ENCODE measurements at regions not wholly inside any gene's neighbourhood (a gene's known extent, or its start where the extent isn't known, plus 50 kb on each side); places are given as distances from the start of the nearest gene placed in this dataset.

GRCh38 chr9:73799446-73799845 is 647.8 kb downstream of the ANXA1 start:
- DNase-seq (ENCODE audit: low read depth), result no peak
- no peak overlapping the region for H3K4me3 ChIP-seq (ENCODE audit: low read depth, low read length)
- no peak for TF ChIP-seq CTCF (conservative IDR thresholded peaks at IDR 0.05; ENCODE audit: low read depth, low read length)

GRCh38 chr9:73805111-73805510 is 653.4 kb downstream of the ANXA1 start:
- no peak for DNase-seq (ENCODE audit: low read depth)
- no peak for TF ChIP-seq CTCF (conservative IDR thresholded peaks at IDR 0.05; ENCODE audit: low read depth, low read length)
- H3K4me3 ChIP-seq (ENCODE audit: low read depth, low read length), result no peak overlapping the region

- no peak for TF ChIP-seq CTCF (conservative IDR thresholded peaks at IDR 0.05; ENCODE audit: low read depth, low read length)
- H3K4me3 ChIP-seq (ENCODE audit: low read depth, low read length), result no peak overlapping the region
- no peak for DNase-seq (ENCODE audit: low read depth)
These were observed 654.3 kb downstream of the ANXA1 start for GRCh38 chr9:73805853-73806458.

- H3K4me3 ChIP-seq (ENCODE audit: low read depth, low read length), result no peak overlapping the region
- DNase-seq (ENCODE audit: low read depth), result no peak
- TF ChIP-seq CTCF (conservative IDR thresholded peaks at IDR 0.05; ENCODE audit: low read depth, low read length), result no peak
These were observed 655.2 kb downstream of the ANXA1 start for GRCh38 chr9:73806876-73807275.

GRCh38 chr9:73807952-73808351 is 656.3 kb downstream of the ANXA1 start:
- no peak for TF ChIP-seq CTCF (conservative IDR thresholded peaks at IDR 0.05; ENCODE audit: low read depth, low read length)
- H3K4me3 ChIP-seq (ENCODE audit: low read depth, low read length), result no peak overlapping the region
- DNase-seq (ENCODE audit: low read depth), result no peak

GRCh38 chr9:73810585-73811215 is 659.0 kb downstream of the ANXA1 start:
- DNase-seq (ENCODE audit: low read depth), result no peak
- H3K4me3 ChIP-seq (ENCODE audit: low read depth, low read length), result no peak overlapping the region
- no peak for TF ChIP-seq CTCF (conservative IDR thresholded peaks at IDR 0.05; ENCODE audit: low read depth, low read length)

- H3K4me3 ChIP-seq (ENCODE audit: low read depth, low read length), result no peak overlapping the region
- no peak for DNase-seq (ENCODE audit: low read depth)
- TF ChIP-seq CTCF (conservative IDR thresholded peaks at IDR 0.05; ENCODE audit: low read depth, low read length), result no peak
These were observed 661.9 kb downstream of the ANXA1 start for GRCh38 chr9:73813546-73813945.
